ENCODE measurements at regions not wholly inside any gene's neighbourhood (a gene's known extent, or its start where the extent isn't known, plus 50 kb on each side); places are given as distances from the start of the nearest gene placed in this dataset.

GRCh38 chr2:128803222-128803621, 484.6 kb upstream of the HS6ST1 start:
- no peak for TF ChIP-seq CTCF (IDR thresholded peaks at IDR 0.05)
- TF ChIP-seq FOXP1 (CRISPR knock-in tag; IDR thresholded peaks at IDR 0.05; ENCODE audit: borderline replicate concordance) = no peak
- no peak for TF ChIP-seq ZBTB43 (CRISPR knock-in tag; IDR thresholded peaks at IDR 0.05)
- TF ChIP-seq MLX (CRISPR knock-in tag; IDR thresholded peaks at IDR 0.05) = no peak
- no peak for TF ChIP-seq NR2C2 (CRISPR knock-in tag; IDR thresholded peaks at IDR 0.05)
- no peak for TF ChIP-seq NR3C1 (CRISPR knock-in tag; conservative IDR thresholded peaks at IDR 0.05; ENCODE audit: low read depth)
- no peak for TF ChIP-seq CBFB (CRISPR knock-in tag; IDR thresholded peaks at IDR 0.05; ENCODE audit: low read depth)
- TF ChIP-seq ATF1 (CRISPR knock-in tag; IDR thresholded peaks at IDR 0.05) = no peak
- no peak for TF ChIP-seq ATF3 (CRISPR knock-in tag; conservative IDR thresholded peaks at IDR 0.05)
- TF ChIP-seq ETV6 (CRISPR knock-in tag; IDR thresholded peaks at IDR 0.05) = no peak
- no peak for TF ChIP-seq STAT6 (CRISPR knock-in tag; conservative IDR thresholded peaks at IDR 0.05; ENCODE audit: low read depth)
- no peak for TF ChIP-seq TP53 (CRISPR knock-in tag; IDR thresholded peaks at IDR 0.05)
- TF ChIP-seq IRF2 (CRISPR knock-in tag; IDR thresholded peaks at IDR 0.05; ENCODE audit: borderline replicate concordance, low read depth) = no peak
- no peak for TF ChIP-seq USF1 (CRISPR knock-in tag; IDR thresholded peaks at IDR 0.05)
